DND-41 (cell line): ENCODE measurements at regions not wholly inside any gene's neighbourhood (a gene's known extent, or its start where the extent isn't known, plus 50 kb on each side); places are given as distances from the start of the nearest gene placed in this dataset.

Experiments used
- ATAC-seq: fragments of 200-7000 bp; cut with Tn5 transposase; 3 replicates; pipeline ENCODE4 v1.9.1; 2021; ENCODE audit warnings: low read depth; ENCODE audit not compliant: insufficient read depth
- DNase-seq: peaks from one replicate; pipeline ENCODE4 v3.0.0-alpha.2; 2020
- H2AFZ ChIP-seq: 2 replicates; pipeline ENCODE4 v1.6.0; 2012; ENCODE audit warnings: low read depth, low read length
- H3K27ac ChIP-seq: 2 replicates; pipeline ENCODE4 v1.5.1; 2012; ENCODE audit warnings: low read length, inconsistent platforms
- H3K27me3 ChIP-seq: fragments of 200-600 bp; sonication (generic); 2 replicates; pipeline ENCODE4 v1.6.0; 2012; ENCODE audit warnings: low read length, mild to moderate bottlenecking, inconsistent platforms; ENCODE audit not compliant: insufficient read depth, poor library complexity
- H3K36me3 ChIP-seq: 2 replicates; pipeline ENCODE4 v1.5.1; 2012; ENCODE audit warnings: low read length, inconsistent platforms; ENCODE audit not compliant: insufficient read depth
- H3K4me1 ChIP-seq: 2 replicates; pipeline ENCODE4 v1.5.1; 2012; ENCODE audit warnings: mild to moderate bottlenecking, low read length; ENCODE audit not compliant: insufficient read depth
- H3K4me2 ChIP-seq: 2 replicates; pipeline ENCODE4 v1.6.0; 2012; ENCODE audit warnings: mild to moderate bottlenecking, moderate library complexity, low read length, inconsistent platforms; ENCODE audit not compliant: insufficient read depth
- H3K4me3 ChIP-seq, 2 experiments: fragments of 200-600 bp in 1 of 2; shearing (Covaris generic) in 1 of 2; 2 replicates each; pipeline ENCODE4 v1.5.1; 2012 to 2016; ENCODE audit warnings: inconsistent platforms in 2 of 2, low read length in 2 of 2, mild to moderate bottlenecking in 2 of 2, low read depth in 1 of 2, moderate library complexity in 1 of 2
- H3K79me2 ChIP-seq: 2 replicates; pipeline ENCODE4 v1.6.0; 2012; ENCODE audit warnings: low read length, inconsistent platforms; ENCODE audit not compliant: insufficient read depth
- H3K9ac ChIP-seq: 2 replicates; pipeline ENCODE4 v1.6.0; 2012; ENCODE audit warnings: low read depth, mild to moderate bottlenecking, inconsistent platforms, low read length, moderate library complexity
- H3K9me3 ChIP-seq: 2 replicates; pipeline ENCODE4 v1.5.1; 2012; ENCODE audit warnings: low read length, moderate library complexity, mild to moderate bottlenecking, inconsistent platforms; ENCODE audit not compliant: insufficient read depth, severe bottlenecking
- H4K20me1 ChIP-seq: 2 replicates; pipeline ENCODE4 v1.6.0; 2012; ENCODE audit warnings: low read length; ENCODE audit not compliant: insufficient read depth
- EZH2 ChIP-seq: IDR thresholded peaks from 3 replicates; pipeline ENCODE4 v1.6.1; 2012; ENCODE audit warnings: borderline replicate concordance, low read depth, mild to moderate bottlenecking, moderate library complexity, low read length, inconsistent platforms; ENCODE audit not compliant: severe bottlenecking
- TF ChIP-seq, protein P1 (sequence below): IDR thresholded peaks from 2 replicates; pipeline ENCODE4 v1.5.1; 2012; ENCODE audit warnings: borderline replicate concordance, low read length, moderate library complexity, mild to moderate bottlenecking; ENCODE audit not compliant: poor library complexity, severe bottlenecking; ENCODE audit errors: extremely low read depth

DNA sequence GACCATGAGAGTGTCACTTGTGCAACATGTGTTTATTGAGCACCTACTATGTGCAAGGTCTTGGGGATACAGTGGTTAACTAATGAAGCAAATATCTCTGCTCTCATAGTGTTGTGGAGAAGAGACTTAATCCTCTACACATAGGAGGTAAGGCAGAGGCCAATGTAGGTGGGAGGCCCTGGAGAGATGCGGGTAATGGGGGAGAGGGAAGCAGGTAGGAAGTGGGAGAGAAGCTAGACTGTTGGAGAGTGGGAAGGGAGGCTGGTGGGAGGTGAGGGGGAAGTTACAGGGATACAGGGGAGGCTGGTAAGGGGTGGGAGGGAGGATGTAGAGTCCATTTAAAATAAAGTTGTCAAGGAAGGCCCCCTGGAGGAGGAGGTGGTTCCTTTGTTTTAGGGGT is 240.0 kb downstream of the MIAT start:
- no peak for ATAC-seq
- Histone ChIP-seq H4K20me1 (no peaks in the 10 kb centered on the region; the same call in 1 of the 2 replicates), H3K4me2 (no peak overlapping the region), H3K27me3 (no peaks in the 10 kb centered on the region), H3K9ac (no peak overlapping the region), H3K27ac (no peak overlapping the region), H2AFZ (no peak overlapping the region), H3K4me3 (no peak overlapping the region), H3K9me3 (no peaks in the 10 kb centered on the region), H3K4me1 (no peaks in the 10 kb centered on the region), H3K36me3 (no peaks in the 10 kb centered on the region), H3K79me2 (no peaks in the 10 kb centered on the region)
- no peak for TF ChIP-seq EZH2
- TF ChIP-seq, protein P1, sequence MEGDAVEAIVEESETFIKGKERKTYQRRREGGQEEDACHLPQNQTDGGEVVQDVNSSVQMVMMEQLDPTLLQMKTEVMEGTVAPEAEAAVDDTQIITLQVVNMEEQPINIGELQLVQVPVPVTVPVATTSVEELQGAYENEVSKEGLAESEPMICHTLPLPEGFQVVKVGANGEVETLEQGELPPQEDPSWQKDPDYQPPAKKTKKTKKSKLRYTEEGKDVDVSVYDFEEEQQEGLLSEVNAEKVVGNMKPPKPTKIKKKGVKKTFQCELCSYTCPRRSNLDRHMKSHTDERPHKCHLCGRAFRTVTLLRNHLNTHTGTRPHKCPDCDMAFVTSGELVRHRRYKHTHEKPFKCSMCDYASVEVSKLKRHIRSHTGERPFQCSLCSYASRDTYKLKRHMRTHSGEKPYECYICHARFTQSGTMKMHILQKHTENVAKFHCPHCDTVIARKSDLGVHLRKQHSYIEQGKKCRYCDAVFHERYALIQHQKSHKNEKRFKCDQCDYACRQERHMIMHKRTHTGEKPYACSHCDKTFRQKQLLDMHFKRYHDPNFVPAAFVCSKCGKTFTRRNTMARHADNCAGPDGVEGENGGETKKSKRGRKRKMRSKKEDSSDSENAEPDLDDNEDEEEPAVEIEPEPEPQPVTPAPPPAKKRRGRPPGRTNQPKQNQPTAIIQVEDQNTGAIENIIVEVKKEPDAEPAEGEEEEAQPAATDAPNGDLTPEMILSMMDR, result no peak
- no peak for DNase-seq

DNA sequence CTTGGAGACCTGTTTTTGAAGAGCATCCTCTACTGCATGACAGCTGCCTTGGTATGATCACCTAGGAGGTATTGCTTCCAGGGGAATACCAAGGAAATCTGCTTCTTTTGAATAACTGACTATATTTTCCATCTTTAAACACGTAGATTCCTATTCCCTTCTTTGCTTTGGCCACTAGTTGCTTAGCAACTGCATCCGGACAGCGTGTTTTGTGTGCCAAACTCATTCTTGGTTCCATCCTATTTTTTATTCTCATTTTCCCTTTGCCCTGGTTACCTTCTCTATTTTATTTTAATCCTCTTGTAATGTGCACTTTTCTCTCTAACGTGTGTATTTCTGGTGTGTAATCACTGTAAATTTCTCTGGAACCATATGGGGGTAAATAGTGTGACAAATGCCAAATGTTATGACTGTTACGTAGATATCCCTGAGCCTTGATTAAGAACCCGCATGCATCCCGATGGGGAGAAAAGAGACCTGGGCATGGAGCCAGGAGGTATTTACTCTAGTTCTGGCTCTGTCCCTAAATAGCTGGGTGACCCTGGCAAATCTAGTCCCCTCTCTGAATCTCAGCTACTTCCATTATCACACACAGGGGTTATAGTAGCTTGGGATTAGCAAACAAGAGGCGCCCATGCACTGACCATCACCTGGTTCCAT is 241.7 kb downstream of the MIAT start:
- Histone ChIP-seq H3K27ac (no peak overlapping the region), H3K4me2 (no peak overlapping the region), H3K4me1 (no peaks in the 10 kb centered on the region), H3K9ac (no peak overlapping the region), H4K20me1 (peaks cover 3% of the 10 kb centered on the region; the same call in 1 of the 2 replicates), H3K4me3 (no peak overlapping the region), H2AFZ (no peak overlapping the region), H3K9me3 (no peaks in the 10 kb centered on the region), H3K36me3 (no peaks in the 10 kb centered on the region), H3K27me3 (peaks cover 6% of the 10 kb centered on the region), H3K79me2 (no peaks in the 10 kb centered on the region)
- ATAC-seq (no peak), DNase-seq (no peak)
- TF ChIP-seq EZH2, result no peak
- TF ChIP-seq, protein P1, result no peak

DNA sequence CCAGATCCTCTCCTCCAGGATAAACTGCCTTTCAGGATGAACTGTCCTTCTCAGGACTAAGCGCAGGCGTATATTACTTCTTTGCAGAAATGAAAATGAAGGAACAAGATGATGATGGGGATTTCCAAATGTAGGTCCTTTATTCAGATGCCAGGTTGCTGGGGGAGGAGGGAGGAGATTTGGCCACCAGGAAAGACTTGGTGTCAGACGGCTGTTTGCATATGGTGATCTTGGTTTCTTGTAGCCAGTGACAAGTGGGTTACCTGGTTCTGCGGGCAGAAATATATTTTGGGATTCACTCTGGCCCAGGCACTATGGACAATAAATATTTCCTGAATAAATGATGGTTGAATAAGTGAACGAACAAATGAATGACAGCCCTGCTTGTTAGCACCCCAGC is 243.4 kb downstream of the MIAT start:
- no peaks in the 10 kb centered on the region for H3K79me2 ChIP-seq
- ATAC-seq (no peak), DNase-seq (no peak)
- H3K36me3 ChIP-seq, result no peaks in the 10 kb centered on the region
- H3K4me3 ChIP-seq, result no peak overlapping the region
- H3K9ac ChIP-seq, result no peak overlapping the region
- peaks cover 10% of the 10 kb centered on the region for H3K27me3 ChIP-seq
- H3K27ac ChIP-seq, result no peak overlapping the region
- no peak overlapping the region for H3K4me2 ChIP-seq
- no peaks in the 10 kb centered on the region for H3K4me1 ChIP-seq
- H2AFZ ChIP-seq, result no peak overlapping the region
- peaks cover 4% of the 10 kb centered on the region; the same call in 1 of the 2 replicates for H4K20me1 ChIP-seq
- TF ChIP-seq, protein P1, result no peak
- no peak for TF ChIP-seq EZH2
- no peaks in the 10 kb centered on the region for H3K9me3 ChIP-seq
